Spleen (tissue), 7 donors: ENCODE measurements at regions not wholly inside any gene's neighbourhood (a gene's known extent, or its start where the extent isn't known, plus 50 kb on each side); places are given as distances from the start of the nearest gene placed in this dataset.

Experiments used
- CTCF ChIP-seq, 11 experiments: fragments of 200-600 bp in 7 of 11; fragments of 450-650 bp in 4 of 11; sonication (generic) in 4 of 11; IDR thresholded peaks in 8 of 11; conservative IDR thresholded peaks in 3 of 11; 1 replicate in 7 of 11; 2 replicates in 4 of 11; pipeline versions ENCODE4 v1.4.0 to v1.8.0; 2016 to 2021; ENCODE audit warnings: antibody characterized with exemption in 11 of 11, inconsistent platforms in 4 of 11, mild to moderate bottlenecking in 1 of 11
- POLR2AphosphoS5 ChIP-seq, 3 donors: sonication (generic); formaldehyde crosslinking; IDR thresholded peaks; one replicate each; pipeline ENCODE4 v1.5.1; 2017; ENCODE audit warnings: antibody characterized with exemption in 3 of 3
- donor health status: DM: no; HTN: no; CAD: no; lungs with moderate emphysema.
- donor health status: DM: no; HTN: no; CAD: no.
- donor health status: DM: no; HTN: no; CAD: no.

- TF ChIP-seq CTCF (IDR thresholded peaks at IDR 0.05 in 8 of 11, conservative IDR thresholded peaks at IDR 0.05 in 3 of 11) (no peak), POLR2AphosphoS5 (IDR thresholded peaks at IDR 0.05) (no peak)
These were observed 132.6 kb upstream of the CCL2 start for GRCh38 chr17:34122515-34122914.
